ENCODE measurements at regions not wholly inside any gene's neighbourhood (a gene's known extent, or its start where the extent isn't known, plus 50 kb on each side); places are given as distances from the start of the nearest gene placed in this dataset.

- TF ChIP-seq POLR2A (IDR thresholded peaks at IDR 0.05; ENCODE audit: low read length) = no peak
- no peak for TF ChIP-seq GATA1 (IDR thresholded peaks at IDR 0.05; ENCODE audit: low read depth, low read length)
These were observed 225.2 kb downstream of the GLI2 start for GRCh38 chr2:120960770-120961366.

Measured in erythroblast (primary cell).